Activated naive CD8-positive, alpha-beta T cell treated with anti-CD3 and anti-CD28 coated beads for 36 hours (primary cell): ENCODE measurements at regions not wholly inside any gene's neighbourhood (a gene's known extent, or its start where the extent isn't known, plus 50 kb on each side); places are given as distances from the start of the nearest gene placed in this dataset.
"Not testable (repeated sequence)": the region's sequence is repeated elsewhere in the genome, so short reads cannot be mapped to it uniquely, and the experiment has no call there.

Source experiments
- DNase-seq: peaks from one replicate; pipeline ENCODE4 v3.0.0; 2021
- H3K27ac Mint-ChIP-seq: one replicate; pipeline ENCODE4 v1.8.0; 2022; ENCODE audit warnings: mild to moderate bottlenecking, moderate library complexity, mixed read lengths
- H3K27me3 Mint-ChIP-seq: one replicate; pipeline ENCODE4 v1.8.0; 2022; ENCODE audit warnings: mild to moderate bottlenecking, mixed read lengths
- H3K36me3 Mint-ChIP-seq: one replicate; pipeline ENCODE4 v1.8.0; 2021; ENCODE audit warnings: mild to moderate bottlenecking, mixed read lengths
- H3K4me1 Mint-ChIP-seq: one replicate; pipeline ENCODE4 v1.8.0; 2021; ENCODE audit warnings: mixed read lengths
- H3K4me3 Mint-ChIP-seq: one replicate; pipeline ENCODE4 v1.8.0; 2022; ENCODE audit warnings: mild to moderate bottlenecking, moderate library complexity, mixed read lengths
- H3K9me3 Mint-ChIP-seq: one replicate; pipeline ENCODE4 v1.8.0; 2022; ENCODE audit warnings: mixed read lengths

DNA sequence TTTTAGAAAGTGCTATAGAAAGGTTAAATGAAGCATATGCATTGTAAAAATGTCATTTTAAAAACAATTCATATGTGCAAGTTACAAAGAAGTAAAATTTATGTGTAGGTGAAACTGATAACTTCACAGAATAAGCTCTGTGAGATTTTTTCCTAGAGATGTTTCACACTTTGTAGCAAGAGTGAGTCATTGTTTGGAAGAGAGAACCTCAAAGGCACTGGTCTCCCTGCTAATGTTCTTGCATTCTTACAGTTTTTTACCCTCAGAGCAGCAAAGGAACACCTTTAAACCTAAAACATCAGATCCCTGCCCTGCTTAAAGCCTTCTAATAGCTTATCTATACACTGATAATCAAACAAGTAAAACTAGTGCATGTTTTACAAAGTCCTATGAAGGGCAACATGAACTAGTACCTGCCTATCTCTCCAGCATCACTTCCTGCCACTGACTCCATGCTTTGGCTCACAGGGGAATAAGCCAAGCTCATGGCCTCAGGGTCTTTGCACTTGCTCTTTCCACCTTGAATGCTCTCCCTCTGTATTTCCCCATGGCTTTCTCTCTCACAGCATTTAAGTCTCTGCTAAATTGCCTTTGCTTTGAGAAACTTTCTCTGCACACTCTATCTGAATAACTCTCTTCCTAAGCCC lies 997.0 kb downstream of the GATA3 start:
- peak overlapping the region; percentile 70 for H3K27ac Mint-ChIP-seq
- H3K4me1 Mint-ChIP-seq = peaks cover 20% of the 10 kb centered on the region
- DNase-seq = no peak
- peaks cover 7% of the 10 kb centered on the region for H3K36me3 Mint-ChIP-seq
- peaks cover 9% of the 10 kb centered on the region for H3K9me3 Mint-ChIP-seq
- H3K27me3 Mint-ChIP-seq = no peaks in the 10 kb centered on the region
- no peak overlapping the region for H3K4me3 Mint-ChIP-seq

DNA sequence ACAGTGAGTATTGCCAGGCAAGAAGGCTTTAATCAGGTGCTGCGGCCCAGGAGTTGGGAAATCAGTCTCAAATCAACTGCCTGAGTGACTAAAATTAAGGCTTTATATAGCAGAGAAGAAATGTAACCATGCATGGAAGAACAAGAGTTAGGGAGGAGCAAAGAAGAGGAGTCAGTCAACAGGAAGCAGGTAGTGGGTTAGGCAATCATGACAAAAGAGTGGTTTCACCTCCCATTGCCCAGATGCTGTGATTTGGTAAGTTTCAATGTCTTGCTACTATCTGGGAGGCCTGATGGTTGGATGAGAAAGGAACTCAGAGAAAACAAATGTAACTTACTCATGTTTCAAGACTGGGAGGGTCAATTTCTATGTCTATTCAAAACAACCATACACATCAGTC lies 998.3 kb downstream of the GATA3 start:
- Mint-ChIP-seq H3K36me3 (peaks cover 9% of the 10 kb centered on the region), H3K27me3 (no peaks in the 10 kb centered on the region), H3K4me3 (no peak overlapping the region), H3K27ac (peak overlapping the region; percentile 30), H3K9me3 (peaks cover 9% of the 10 kb centered on the region), H3K4me1 (peaks cover 20% of the 10 kb centered on the region)
- no peak for DNase-seq

DNA sequence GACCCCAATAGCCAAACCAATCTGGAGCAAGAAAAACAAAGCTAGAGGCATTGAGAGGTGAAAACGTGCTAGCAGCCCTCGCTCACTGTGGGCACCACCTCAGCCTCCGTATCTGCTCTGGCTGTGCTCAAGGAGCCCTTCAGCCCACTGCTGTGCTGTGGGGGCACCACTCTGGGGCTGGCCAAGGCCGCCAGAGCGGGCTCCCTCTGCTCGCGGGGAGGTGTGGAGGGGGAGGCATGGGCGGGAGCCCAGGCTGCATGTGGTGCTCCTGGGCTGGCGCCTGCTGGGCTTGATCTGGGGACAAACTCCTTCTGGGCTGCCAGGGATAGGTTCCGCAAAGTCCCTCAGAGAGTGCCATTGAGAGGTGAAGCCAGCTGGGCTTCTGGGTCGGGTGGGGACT lies 1002.0 kb downstream of the GATA3 start:
- no peaks in the 10 kb centered on the region for H3K27me3 Mint-ChIP-seq
- H3K4me1 Mint-ChIP-seq = peaks cover 21% of the 10 kb centered on the region
- no peak overlapping the region for H3K4me3 Mint-ChIP-seq
- no peak for DNase-seq
- peaks cover 9% of the 10 kb centered on the region for H3K9me3 Mint-ChIP-seq
- H3K27ac Mint-ChIP-seq = no peak overlapping the region
- peaks cover 9% of the 10 kb centered on the region for H3K36me3 Mint-ChIP-seq

DNA sequence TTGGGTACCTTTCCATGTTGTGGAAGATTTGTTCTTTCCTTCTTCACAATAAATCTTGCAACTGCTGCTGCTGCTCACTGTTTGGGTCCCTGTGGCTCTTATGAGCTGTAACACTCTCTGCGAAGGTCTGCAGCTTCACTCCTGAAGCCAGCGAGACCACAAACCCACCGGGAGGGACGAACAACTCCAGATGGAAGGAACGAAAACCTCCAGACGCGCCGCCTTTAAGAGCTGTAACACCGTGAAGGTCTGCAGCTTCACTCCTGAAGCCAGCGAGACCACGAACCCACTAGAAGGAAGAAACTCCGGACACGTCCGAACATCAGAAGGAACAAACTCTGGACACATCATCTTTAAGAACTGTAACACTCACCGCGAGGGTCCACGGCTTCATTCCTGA lies 1002.8 kb downstream of the GATA3 start:
- H3K27ac Mint-ChIP-seq, H3K9me3 Mint-ChIP-seq, DNase-seq, H3K36me3 Mint-ChIP-seq, H3K27me3 Mint-ChIP-seq, H3K4me3 Mint-ChIP-seq: not testable (repeated sequence)
- peaks cover 18% of the 10 kb centered on the region for H3K4me1 Mint-ChIP-seq

DNA sequence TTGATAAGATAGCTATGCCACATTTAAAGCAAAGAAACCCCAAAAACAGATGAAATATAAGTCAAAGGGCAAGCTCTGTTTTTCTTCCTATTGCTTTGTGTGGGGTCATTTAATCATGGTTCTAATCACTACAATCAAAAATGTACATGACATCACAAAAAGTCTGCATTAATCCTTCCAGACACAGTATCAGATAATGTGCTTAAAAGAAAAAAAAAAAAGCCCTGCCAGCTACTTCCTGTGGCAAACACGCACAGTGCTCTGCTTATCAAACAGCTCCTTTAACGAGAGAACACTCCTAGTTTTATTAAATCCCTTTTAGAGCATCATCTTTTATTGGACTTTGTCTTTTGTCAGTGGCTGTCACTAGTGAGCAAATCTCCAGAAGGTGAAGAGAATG lies 1005.8 kb downstream of the GATA3 start:
- no peak for DNase-seq
- Mint-ChIP-seq H3K27ac (no peak overlapping the region), H3K4me1 (peaks cover 14% of the 10 kb centered on the region), H3K4me3 (peak overlapping the region; percentile 32), H3K27me3 (no peaks in the 10 kb centered on the region), H3K36me3 (peaks cover 3% of the 10 kb centered on the region), H3K9me3 (peaks cover 3% of the 10 kb centered on the region)

DNA sequence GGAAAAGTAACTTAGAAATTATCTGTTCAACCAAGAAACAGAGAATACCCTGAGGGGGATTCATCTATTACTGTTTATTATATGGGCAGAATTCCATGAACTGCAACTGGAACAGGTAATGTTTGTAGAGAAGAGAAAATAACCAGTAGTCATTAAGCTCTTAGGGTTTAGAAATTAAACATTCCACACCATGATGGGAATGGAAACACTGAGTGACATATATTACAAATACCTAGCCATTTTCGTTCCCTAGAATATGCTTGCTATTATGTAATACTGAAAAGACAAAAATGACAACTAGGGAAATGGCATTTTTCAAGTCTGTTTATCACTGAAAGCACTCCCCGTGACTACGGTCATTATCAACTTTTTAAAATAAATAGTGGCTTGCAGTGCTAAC lies 1007.4 kb downstream of the GATA3 start:
- H3K9me3 Mint-ChIP-seq = no peaks in the 10 kb centered on the region
- no peaks in the 10 kb centered on the region for H3K27me3 Mint-ChIP-seq
- no peak overlapping the region for H3K4me3 Mint-ChIP-seq
- H3K27ac Mint-ChIP-seq = no peak overlapping the region
- DNase-seq = no peak
- H3K36me3 Mint-ChIP-seq = peaks cover 2% of the 10 kb centered on the region
- H3K4me1 Mint-ChIP-seq = peaks cover 14% of the 10 kb centered on the region

DNA sequence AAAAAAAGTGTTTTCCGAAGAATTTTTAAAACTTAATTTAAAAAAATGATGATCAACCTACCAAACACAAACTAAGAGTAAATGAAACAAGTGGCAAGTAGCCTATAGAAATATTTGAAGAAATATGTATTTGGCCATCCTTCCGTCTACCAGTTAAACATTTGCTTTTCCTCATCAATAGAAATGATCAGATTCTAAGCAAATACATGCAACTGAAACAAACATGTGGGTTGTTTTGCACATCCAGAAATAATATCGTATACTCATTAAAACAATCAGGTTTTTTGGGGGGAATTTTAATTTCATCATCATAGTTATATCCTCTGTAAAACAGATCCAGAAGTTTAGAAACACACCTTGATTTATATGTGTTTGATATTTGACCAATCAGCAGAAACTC lies 1011.7 kb downstream of the GATA3 start:
- H3K9me3 Mint-ChIP-seq = no peaks in the 10 kb centered on the region
- no peak overlapping the region for H3K27ac Mint-ChIP-seq
- H3K36me3 Mint-ChIP-seq = no peaks in the 10 kb centered on the region
- H3K4me1 Mint-ChIP-seq = peaks cover 5% of the 10 kb centered on the region
- no peak overlapping the region for H3K4me3 Mint-ChIP-seq
- H3K27me3 Mint-ChIP-seq = no peaks in the 10 kb centered on the region
- no peak for DNase-seq

DNA sequence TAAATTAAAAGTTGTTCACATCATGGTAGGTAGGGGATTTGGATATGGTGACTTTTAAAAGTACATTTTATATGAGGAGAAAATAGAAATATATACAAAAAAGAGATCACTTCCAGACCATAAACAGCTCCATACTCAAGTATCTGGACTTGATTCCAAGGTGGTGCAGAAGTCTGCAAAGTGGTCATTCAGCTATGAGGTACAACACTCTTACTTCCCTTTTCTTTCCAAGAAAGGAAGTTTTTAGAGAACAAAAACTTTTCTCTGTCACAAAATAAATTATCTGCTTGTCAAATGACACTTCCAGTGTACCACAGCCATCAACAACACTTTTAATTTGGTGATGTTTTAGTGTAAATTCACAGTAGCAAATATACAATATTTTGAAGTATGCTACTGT lies 1013.5 kb downstream of the GATA3 start:
- no peak for DNase-seq
- no peaks in the 10 kb centered on the region for H3K9me3 Mint-ChIP-seq
- no peak overlapping the region for H3K4me3 Mint-ChIP-seq
- H3K27ac Mint-ChIP-seq = no peak overlapping the region
- no peaks in the 10 kb centered on the region for H3K4me1 Mint-ChIP-seq
- no peaks in the 10 kb centered on the region for H3K27me3 Mint-ChIP-seq
- H3K36me3 Mint-ChIP-seq = no peaks in the 10 kb centered on the region

DNA sequence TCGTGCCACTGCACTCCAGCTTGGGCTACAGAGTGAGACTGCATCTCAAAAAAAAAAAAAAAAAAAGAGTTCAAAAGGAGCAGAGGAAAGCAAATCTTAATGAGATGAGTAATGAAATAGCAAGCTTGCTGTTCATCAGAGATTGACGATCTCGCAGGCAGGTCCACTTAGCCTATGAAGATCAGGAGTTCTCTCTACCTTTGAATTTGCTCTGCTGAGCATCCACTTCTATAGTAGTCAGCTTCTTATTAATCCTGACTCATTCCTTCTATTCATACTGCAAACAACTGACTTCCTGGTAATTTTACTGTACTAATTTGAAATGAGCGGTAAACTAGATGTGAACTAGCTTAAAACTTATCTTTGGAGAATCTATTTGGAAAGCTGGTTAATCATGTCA lies 1014.6 kb downstream of the GATA3 start:
- H3K36me3 Mint-ChIP-seq = no peaks in the 10 kb centered on the region
- no peaks in the 10 kb centered on the region for H3K4me1 Mint-ChIP-seq
- no peak overlapping the region for H3K4me3 Mint-ChIP-seq
- no peaks in the 10 kb centered on the region for H3K9me3 Mint-ChIP-seq
- H3K27me3 Mint-ChIP-seq = no peaks in the 10 kb centered on the region
- no peak for DNase-seq
- H3K27ac Mint-ChIP-seq = no peak overlapping the region

DNA sequence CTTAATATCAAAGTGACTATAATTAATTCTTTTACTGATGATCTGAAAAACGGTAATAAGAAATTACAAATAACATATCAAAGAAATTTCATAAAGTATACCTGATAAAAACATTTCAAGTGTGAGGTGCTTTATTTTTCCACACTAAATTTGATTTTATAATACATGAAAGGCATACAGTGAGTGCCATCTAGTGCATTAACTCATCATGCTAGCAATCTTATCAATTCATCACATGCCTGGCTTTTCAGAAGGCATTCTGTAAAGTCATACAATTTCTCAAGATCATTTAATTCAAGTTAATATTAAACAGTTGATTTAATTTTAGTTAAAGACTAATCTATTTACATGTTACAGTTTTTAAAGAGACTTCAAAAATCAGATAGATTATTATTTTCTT lies 1020.9 kb downstream of the GATA3 start:
- peaks cover 3% of the 10 kb centered on the region for H3K9me3 Mint-ChIP-seq
- no peak overlapping the region for H3K27ac Mint-ChIP-seq
- no peaks in the 10 kb centered on the region for H3K4me1 Mint-ChIP-seq
- DNase-seq = no peak
- no peaks in the 10 kb centered on the region for H3K27me3 Mint-ChIP-seq
- no peak overlapping the region for H3K4me3 Mint-ChIP-seq
- no peaks in the 10 kb centered on the region for H3K36me3 Mint-ChIP-seq

DNA sequence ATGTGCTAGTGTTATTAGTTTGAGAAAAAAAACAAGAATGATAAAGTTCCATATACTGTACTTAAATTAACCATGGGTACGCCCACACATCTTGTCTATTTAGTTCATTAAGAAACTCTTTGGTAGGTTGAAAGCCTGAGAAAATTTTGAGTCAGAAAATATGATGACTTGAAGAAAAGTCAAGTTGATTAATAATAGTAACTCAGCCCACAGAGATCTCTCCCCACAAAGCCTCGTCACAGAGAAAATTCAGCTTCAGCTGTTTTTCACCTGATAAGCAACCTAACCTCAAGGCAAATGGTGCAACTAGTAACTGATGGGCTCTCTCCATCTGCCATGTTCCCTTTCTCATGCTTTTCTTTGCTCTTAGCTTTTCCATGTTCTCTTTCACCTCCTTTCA lies 1021.6 kb downstream of the GATA3 start:
- H3K4me3 Mint-ChIP-seq = no peak overlapping the region
- DNase-seq = no peak
- no peaks in the 10 kb centered on the region for H3K4me1 Mint-ChIP-seq
- H3K27ac Mint-ChIP-seq = no peak overlapping the region
- H3K9me3 Mint-ChIP-seq = peaks cover 3% of the 10 kb centered on the region
- no peaks in the 10 kb centered on the region for H3K36me3 Mint-ChIP-seq
- H3K27me3 Mint-ChIP-seq = no peaks in the 10 kb centered on the region

DNA sequence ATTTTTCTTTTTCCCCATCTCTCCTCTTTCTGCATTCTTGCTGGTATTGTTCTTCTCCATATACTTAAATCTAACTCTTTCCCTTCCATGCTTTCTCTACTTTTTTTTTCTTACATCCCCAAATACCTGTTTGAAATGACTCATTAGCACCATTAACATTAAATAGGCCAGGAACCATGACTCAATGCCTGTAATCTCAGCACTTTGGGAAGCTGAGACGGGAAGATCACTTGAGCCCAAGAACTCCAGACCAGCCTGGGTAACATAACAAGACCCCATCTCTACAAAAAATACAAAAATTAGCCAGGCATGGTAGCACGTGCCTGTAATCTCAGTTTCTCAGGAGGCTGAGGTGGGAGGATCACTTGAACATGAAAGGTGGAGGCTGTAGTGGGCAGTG lies 1026.8 kb downstream of the GATA3 start:
- no peak for DNase-seq
- Mint-ChIP-seq H3K27me3 (no peaks in the 10 kb centered on the region), H3K4me3 (no peak overlapping the region), H3K9me3 (peaks cover 15% of the 10 kb centered on the region), H3K4me1 (peaks cover 21% of the 10 kb centered on the region), H3K27ac (no peak overlapping the region), H3K36me3 (peaks cover 6% of the 10 kb centered on the region)

DNA sequence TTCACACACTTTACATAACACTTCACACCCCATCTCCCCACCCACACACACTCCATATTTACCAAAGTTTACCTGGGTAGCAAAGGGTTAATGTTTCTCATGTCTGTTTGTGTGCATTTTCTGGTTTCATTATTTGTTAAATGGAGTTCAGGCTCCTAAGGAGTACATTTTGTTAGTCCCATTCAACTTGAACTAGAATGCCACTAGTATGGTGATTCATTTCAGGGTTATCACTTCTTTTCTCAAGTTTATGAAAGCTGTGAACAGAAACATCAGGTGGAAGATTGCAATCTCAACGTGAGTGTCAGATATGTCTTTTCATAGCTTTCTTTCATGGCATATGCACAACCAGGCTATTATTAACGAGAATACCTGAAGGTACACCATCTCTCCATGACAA lies 1027.5 kb downstream of the GATA3 start:
- Mint-ChIP-seq H3K9me3 (peaks cover 15% of the 10 kb centered on the region), H3K4me1 (peaks cover 21% of the 10 kb centered on the region), H3K27me3 (no peaks in the 10 kb centered on the region), H3K27ac (peak overlapping the region; percentile 7), H3K4me3 (no peak overlapping the region), H3K36me3 (peaks cover 6% of the 10 kb centered on the region)
- DNase-seq = no peak

DNA sequence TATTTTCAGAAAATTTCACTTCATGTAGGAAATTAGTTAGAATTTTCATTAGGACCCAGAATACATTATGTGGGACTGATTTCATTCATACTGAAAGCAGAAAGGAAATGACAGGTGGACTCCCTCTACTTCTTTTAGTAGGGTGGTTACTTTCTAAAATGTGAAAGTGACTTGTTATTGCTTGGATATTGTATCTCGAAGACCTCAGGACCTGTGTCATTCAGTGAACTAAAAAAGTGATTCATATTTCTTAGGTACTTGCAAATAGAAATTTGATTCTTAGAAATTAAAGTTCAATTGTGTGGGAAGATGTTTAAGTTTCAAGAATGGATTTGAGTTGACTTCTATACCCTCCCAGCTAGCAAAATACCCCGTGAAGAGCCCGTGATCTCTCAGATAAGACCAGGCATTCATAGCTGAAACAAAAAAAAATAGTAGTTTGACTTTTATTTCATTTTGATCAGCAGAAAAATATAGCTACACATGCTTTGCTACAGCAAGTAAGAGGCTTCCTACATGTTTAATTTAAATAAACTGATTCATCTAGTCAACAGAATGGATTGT lies 1037.1 kb downstream of the GATA3 start:
- Mint-ChIP-seq H3K27me3 (no peaks in the 10 kb centered on the region), H3K4me1 (peaks cover 36% of the 10 kb centered on the region), H3K4me3 (no peak overlapping the region), H3K36me3 (peaks cover 31% of the 10 kb centered on the region), H3K27ac (peak overlapping the region; percentile 78), H3K9me3 (peaks cover 19% of the 10 kb centered on the region)
- DNase-seq = peak; percentile 14

DNA sequence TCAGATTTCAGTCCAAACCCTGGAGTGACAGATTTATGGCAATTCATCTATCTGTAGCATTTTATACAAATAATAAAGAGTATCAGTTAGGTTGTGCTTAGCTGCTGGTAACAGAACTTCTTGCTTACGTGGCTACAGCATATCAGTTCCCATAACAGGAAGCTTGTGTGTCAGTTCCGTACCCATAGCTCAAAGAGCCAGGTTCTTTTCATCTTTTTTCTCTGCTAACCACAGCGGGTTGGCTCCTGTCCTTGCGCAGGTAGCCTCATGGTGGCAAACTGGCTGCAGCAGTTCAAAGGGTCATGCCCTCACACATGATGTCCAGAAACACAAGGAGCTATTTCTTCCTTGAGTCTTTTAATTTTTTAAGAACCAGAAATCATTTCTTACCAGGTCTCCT lies 1041.8 kb downstream of the GATA3 start:
- no peak overlapping the region for H3K4me3 Mint-ChIP-seq
- H3K9me3 Mint-ChIP-seq = peaks cover 16% of the 10 kb centered on the region
- H3K27me3 Mint-ChIP-seq = no peaks in the 10 kb centered on the region
- H3K27ac Mint-ChIP-seq = peak overlapping the region; percentile 59
- peaks cover 39% of the 10 kb centered on the region for H3K4me1 Mint-ChIP-seq
- peak; percentile 18 for DNase-seq
- peaks cover 25% of the 10 kb centered on the region for H3K36me3 Mint-ChIP-seq

DNA sequence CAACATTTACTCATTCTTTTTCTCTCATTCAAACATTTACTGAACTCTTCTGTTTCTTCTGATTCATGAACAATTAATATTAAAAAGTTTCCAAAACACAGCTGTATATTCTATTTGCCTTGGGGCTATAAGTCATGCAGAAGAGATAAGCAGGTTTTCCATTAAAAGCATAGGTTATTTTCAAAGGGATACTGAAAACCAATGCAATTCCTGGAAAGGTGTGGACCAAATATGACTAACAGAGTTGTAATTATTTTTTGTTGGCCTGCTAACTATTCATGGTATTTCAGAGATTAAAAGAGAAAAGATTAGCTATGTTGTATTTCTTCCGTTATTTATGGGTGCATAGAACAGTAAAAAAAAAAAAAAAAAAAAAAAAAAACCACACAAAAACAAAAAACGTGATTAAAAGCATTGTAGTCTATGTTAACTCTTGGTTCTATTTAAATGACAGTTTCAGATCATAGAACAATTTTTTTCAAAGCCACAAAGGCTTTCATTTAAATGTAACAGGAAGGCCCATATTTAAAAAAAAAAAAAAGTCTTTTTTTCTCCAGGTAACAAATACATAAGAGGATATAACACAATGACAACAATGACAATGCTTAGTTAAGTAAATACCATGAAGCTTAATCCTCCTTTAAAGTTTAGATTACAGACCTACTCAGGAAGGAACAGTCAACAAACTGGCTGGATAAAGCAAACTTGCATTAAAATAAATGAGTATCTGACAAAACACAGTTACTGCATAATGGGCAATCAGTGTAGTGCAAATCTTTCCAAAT lies 1042.9 kb downstream of the GATA3 start:
- peaks cover 25% of the 10 kb centered on the region for H3K36me3 Mint-ChIP-seq
- no peak for DNase-seq
- no peaks in the 10 kb centered on the region for H3K27me3 Mint-ChIP-seq
- H3K4me1 Mint-ChIP-seq = peaks cover 33% of the 10 kb centered on the region
- H3K9me3 Mint-ChIP-seq = peaks cover 16% of the 10 kb centered on the region
- no peak overlapping the region for H3K4me3 Mint-ChIP-seq
- no peak overlapping the region for H3K27ac Mint-ChIP-seq
